ENCODE measurements at regions not wholly inside any gene's neighbourhood (a gene's known extent, or its start where the extent isn't known, plus 50 kb on each side); places are given as distances from the start of the nearest gene placed in this dataset.

DNA sequence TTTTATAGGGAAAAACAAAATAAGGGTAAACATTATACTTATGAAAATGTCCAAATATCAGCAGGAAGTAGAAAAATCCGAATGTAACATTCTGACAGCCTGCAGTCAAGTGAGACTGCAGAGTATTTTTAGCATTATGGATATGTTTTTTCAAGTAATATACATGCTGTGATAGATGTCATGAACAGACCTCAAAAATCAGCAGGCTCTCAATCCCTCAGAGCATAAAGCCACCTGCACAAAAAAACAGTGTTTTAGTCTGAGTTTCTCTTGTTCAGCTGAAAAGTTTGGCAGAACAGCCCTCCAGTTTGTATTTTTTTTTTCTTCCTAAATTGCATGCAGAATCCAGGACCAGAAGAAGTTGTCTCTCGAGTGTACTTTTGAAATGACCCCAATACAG lies 219.1 kb upstream of the FMN2 start:
- 40 to 45% methylated on average over 2 of the region's 2 CpGs for WGBS, 2 donors (ENCODE audit: low coverage in 1 of 2)
- Histone ChIP-seq H3K4me1 (peaks cover 0 to 5% (median 0%) of the 10 kb centered on the region in 3 donors), H3K9me3 (no peaks in the 10 kb centered on the region), H3K36me3 (no peaks in the 10 kb centered on the region), H3K4me3 (no peak overlapping the region), H3K27ac (no peak overlapping the region), H3K27me3 (no peaks in the 10 kb centered on the region)
- no peak for ATAC-seq
- TF ChIP-seq EP300 (IDR thresholded peaks at IDR 0.05) (no peak), POLR2A (IDR thresholded peaks at IDR 0.05) (no peak), POLR2AphosphoS5 (IDR thresholded peaks at IDR 0.05) (no peak)
- TF ChIP-seq, protein P1, sequence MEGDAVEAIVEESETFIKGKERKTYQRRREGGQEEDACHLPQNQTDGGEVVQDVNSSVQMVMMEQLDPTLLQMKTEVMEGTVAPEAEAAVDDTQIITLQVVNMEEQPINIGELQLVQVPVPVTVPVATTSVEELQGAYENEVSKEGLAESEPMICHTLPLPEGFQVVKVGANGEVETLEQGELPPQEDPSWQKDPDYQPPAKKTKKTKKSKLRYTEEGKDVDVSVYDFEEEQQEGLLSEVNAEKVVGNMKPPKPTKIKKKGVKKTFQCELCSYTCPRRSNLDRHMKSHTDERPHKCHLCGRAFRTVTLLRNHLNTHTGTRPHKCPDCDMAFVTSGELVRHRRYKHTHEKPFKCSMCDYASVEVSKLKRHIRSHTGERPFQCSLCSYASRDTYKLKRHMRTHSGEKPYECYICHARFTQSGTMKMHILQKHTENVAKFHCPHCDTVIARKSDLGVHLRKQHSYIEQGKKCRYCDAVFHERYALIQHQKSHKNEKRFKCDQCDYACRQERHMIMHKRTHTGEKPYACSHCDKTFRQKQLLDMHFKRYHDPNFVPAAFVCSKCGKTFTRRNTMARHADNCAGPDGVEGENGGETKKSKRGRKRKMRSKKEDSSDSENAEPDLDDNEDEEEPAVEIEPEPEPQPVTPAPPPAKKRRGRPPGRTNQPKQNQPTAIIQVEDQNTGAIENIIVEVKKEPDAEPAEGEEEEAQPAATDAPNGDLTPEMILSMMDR (IDR thresholded peaks at IDR 0.05) = no peak

DNA sequence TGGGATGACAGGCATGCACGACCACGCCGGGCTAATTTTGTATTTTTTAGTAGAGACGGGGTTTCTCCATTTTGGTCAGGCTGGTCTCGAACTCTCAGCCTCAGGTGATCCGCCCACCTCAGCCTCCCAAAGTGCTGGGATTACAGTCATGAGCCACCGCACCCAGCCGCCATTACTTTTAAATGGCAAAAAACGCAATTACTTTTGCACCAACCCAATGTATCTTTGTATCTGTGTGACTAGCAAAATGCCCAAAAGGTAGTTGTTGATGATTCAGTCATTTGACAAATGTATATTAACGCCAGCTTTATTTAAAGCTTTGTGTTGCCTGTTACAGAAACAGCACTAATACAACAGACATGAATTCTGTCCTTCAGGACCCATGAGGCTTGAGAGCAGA lies 216.9 kb upstream of the FMN2 start:
- H3K4me3 ChIP-seq = no peak overlapping the region
- no peak for TF ChIP-seq POLR2AphosphoS5 (IDR thresholded peaks at IDR 0.05)
- no peak for TF ChIP-seq EP300 (IDR thresholded peaks at IDR 0.05)
- TF ChIP-seq POLR2A (IDR thresholded peaks at IDR 0.05) = no peak
- TF ChIP-seq, protein P1 (IDR thresholded peaks at IDR 0.05) = no peak
- H3K4me1 ChIP-seq = peaks cover 0 to 15% (median 0%) of the 10 kb centered on the region in 3 donors
- no peaks in the 10 kb centered on the region for H3K9me3 ChIP-seq
- H3K36me3 ChIP-seq = no peaks in the 10 kb centered on the region
- H3K27ac ChIP-seq = no peak overlapping the region
- H3K27me3 ChIP-seq = no peaks in the 10 kb centered on the region
- no peak for ATAC-seq
- WGBS, 2 donors (ENCODE audit: low coverage in 1 of 2) = 100% methylated on average over 3 to 9 of the region's 10 CpGs

GRCh38 chr1:239879321-239880170 lies 212.1 kb upstream of the FMN2 start:
- Histone ChIP-seq H3K9me3 (no peaks in the 10 kb centered on the region), H3K36me3 (no peaks in the 10 kb centered on the region), H3K4me3 (no peak overlapping the region), H3K4me1 (peaks cover 0 to 15% (median 0%) of the 10 kb centered on the region in 3 donors), H3K27me3 (no peaks in the 10 kb centered on the region), H3K27ac (no peak overlapping the region)
- WGBS, 2 donors (ENCODE audit: low coverage in 1 of 2) = 61 to 100% methylated on average over 2 to 6 of the region's 10 CpGs
- ATAC-seq = no peak
- TF ChIP-seq, protein P1 (IDR thresholded peaks at IDR 0.05) = no peak
- TF ChIP-seq POLR2AphosphoS5 (IDR thresholded peaks at IDR 0.05) (no peak), EP300 (IDR thresholded peaks at IDR 0.05) (no peak), POLR2A (IDR thresholded peaks at IDR 0.05) (no peak)

DNA sequence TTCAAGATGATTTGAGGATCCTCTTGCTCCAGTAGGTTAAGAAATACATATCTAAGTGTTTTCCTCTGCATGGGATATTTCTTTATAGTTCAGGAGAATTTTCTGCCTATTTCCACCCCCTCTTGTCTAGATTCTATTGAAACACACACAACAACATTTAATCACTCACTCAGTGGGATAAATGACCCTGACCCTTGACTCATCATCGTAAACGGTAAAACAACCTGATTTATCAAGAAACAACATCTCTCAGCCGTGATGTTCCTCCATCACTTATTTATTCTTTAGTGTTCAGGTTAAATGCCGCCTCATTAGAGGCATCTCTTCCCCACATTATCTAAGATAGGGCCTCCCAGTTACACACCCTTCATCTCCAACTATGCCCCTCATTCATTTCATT lies 208.7 kb upstream of the FMN2 start:
- whole genome bisulfite sequencing, 2 donors (ENCODE audit: low coverage in 1 of 2) = 85 to 87% methylated on average over 4 of the region's 4 CpGs
- Histone ChIP-seq H3K4me3 (no peak overlapping the region), H3K27ac (no peak overlapping the region), H3K9me3 (no peaks in the 10 kb centered on the region), H3K27me3 (no peaks in the 10 kb centered on the region), H3K4me1 (peaks cover 0 to 25% (median 0%) of the 10 kb centered on the region in 3 donors), H3K36me3 (no peaks in the 10 kb centered on the region)
- ATAC-seq = no peak
- TF ChIP-seq, protein P1 (IDR thresholded peaks at IDR 0.05) = no peak
- TF ChIP-seq POLR2A (IDR thresholded peaks at IDR 0.05) = no peak
- TF ChIP-seq POLR2AphosphoS5 (IDR thresholded peaks at IDR 0.05) = no peak

DNA sequence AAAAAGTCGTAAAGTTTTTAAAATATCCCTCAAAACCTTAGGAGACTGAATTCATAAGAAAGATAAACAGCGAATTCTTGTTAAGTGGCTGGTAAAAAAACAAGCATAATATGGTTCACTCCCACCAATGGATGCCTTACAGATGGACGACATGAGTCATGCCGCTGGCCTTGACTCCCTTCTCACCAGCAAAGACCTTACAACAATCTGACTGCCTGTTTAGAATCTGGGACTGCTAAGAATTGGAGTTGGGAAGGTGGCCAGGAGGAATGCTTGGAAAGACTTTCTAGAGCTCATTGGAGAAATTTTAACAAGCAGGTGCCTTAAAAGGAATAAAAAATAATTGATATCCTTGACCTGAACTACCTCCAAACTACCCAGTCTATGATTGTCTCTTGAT lies 206.9 kb upstream of the FMN2 start:
- Histone ChIP-seq H3K36me3 (no peaks in the 10 kb centered on the region), H3K27ac (peak overlapping the region in 1 of 4 donors; percentile 19), H3K4me3 (no peak overlapping the region), H3K27me3 (no peaks in the 10 kb centered on the region), H3K9me3 (no peaks in the 10 kb centered on the region), H3K4me1 (peaks cover 0 to 16% (median 0%) of the 10 kb centered on the region in 3 donors)
- ATAC-seq = no peak
- WGBS, 2 donors (ENCODE audit: low coverage in 1 of 2) = 43 to 44% methylated on average over 4 of the region's 4 CpGs
- TF ChIP-seq, protein P1 (IDR thresholded peaks at IDR 0.05) = no peak
- no peak for TF ChIP-seq POLR2A (IDR thresholded peaks at IDR 0.05)
- TF ChIP-seq POLR2AphosphoS5 (IDR thresholded peaks at IDR 0.05) = peak; percentile 48
- no peak for TF ChIP-seq EP300 (IDR thresholded peaks at IDR 0.05)
